ENCODE measurements at regions not wholly inside any gene's neighbourhood (a gene's known extent, or its start where the extent isn't known, plus 50 kb on each side); places are given as distances from the start of the nearest gene placed in this dataset.

DNA sequence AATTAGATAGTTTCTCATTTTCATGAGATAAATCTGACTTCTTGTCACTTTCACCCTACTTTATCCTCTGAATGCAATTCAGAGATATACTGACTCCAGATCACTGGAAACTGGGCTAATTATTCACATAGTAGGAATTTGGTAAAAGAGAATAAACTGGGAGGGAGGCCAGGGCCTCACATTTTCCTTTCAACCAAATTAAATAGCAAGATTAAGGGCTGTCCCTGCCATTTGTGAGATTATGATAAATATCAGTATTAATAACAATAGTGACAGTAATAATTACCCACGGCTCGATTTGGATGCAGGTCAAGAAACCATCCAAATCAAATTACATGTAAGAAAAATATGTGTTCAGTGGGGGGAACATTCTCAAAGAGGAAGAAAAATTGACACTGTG is 140.5 kb downstream of the CD83 start:
- TF ChIP-seq EZH2 (IDR thresholded peaks at IDR 0.05) (no peak), REST (IDR thresholded peaks at IDR 0.05; ENCODE audit: low read depth) (no peak), RAD21 (IDR thresholded peaks at IDR 0.05; ENCODE audit: low read depth) (no peak), POLR2AphosphoS5 (IDR thresholded peaks at IDR 0.05; ENCODE audit: low read depth, low read length) (no peak), POLR2A (IDR thresholded peaks at IDR 0.05; ENCODE audit: borderline replicate concordance, extremely low read depth, insufficient read depth, insufficient read length) (no peak), CTCF (IDR thresholded peaks at IDR 0.05 in 2 of 3, conservative IDR thresholded peaks at IDR 0.05 in 1 of 3; ENCODE audit: borderline replicate concordance in 1 of 3, insufficient read depth in 1 of 3, low read depth in 2 of 3, low read length in 2 of 3) (no peak)

Data from HCT116 (cell line).